Left lung (tissue), 4 donors: ENCODE measurements at regions not wholly inside any gene's neighbourhood (a gene's known extent, or its start where the extent isn't known, plus 50 kb on each side); places are given as distances from the start of the nearest gene placed in this dataset.
A peak's percentile ranks its signal among the peaks of the same experiment; 100 is the strongest.

Experiments used
- ATAC-seq: fragments of 200-7000 bp; cut with Tn5 transposase; one replicate; pipeline ENCODE4 v1.9.1; 2020; ENCODE audit warnings: moderate library complexity
- DNase-seq, 4 donors: peaks; one replicate each; pipeline ENCODE4 v3.0.0-alpha.2; 2013 to 2020
- H3K27ac ChIP-seq, 2 donors: fragments of 200-600 bp; sonication (generic) in 1 of 2; one replicate each; pipeline versions ENCODE4 v1.5.0 to v1.8.0; 2020 to 2021
- H3K27me3 ChIP-seq, 2 donors: fragments of 200-600 bp; sonication (generic) in 1 of 2; one replicate each; pipeline versions ENCODE4 v1.5.0 to v1.8.0; 2020 to 2021
- H3K36me3 ChIP-seq, 2 donors: fragments of 200-600 bp; sonication (generic) in 1 of 2; one replicate each; pipeline versions ENCODE4 v1.5.0 to v1.8.0; 2020 to 2021
- H3K4me1 ChIP-seq, 2 donors: fragments of 200-600 bp; one replicate each; pipeline ENCODE4 v1.8.0; 2021
- H3K4me3 ChIP-seq, 2 donors: fragments of 200-600 bp; sonication (generic) in 1 of 2; one replicate each; pipeline versions ENCODE4 v1.5.0 to v1.8.0; 2020 to 2021; ENCODE audit warnings: mild to moderate bottlenecking in 1 of 2
- H3K9me3 ChIP-seq, 2 donors: fragments of 200-600 bp; sonication (generic) in 1 of 2; one replicate each; pipeline versions ENCODE4 v1.5.0 to v1.8.0; 2020 to 2021
- intact Hi-C, 2 donors: fragments of 100-400 bp; cut with DNase I; formaldehyde crosslinking; loops; one replicate each; pipeline versions ENCODE4 v1.11.2 to v1.14.2; 2022
- TF ChIP-seq, protein P1 (sequence below), 2 donors: fragments of 200-600 bp; sonication (generic) in 1 of 2; IDR thresholded peaks; one replicate each; pipeline versions ENCODE4 v1.5.0 to v1.8.0; 2021; ENCODE audit warnings: antibody characterized with exemption in 2 of 2
- donor health status: DM: no; HTN: yes; CAD: no.
- donor health status: DM: no; HTN: no; CAD: no.

- DNase-seq (no peak), ATAC-seq (no peak)
- H3K4me1 ChIP-seq, result no peaks in the 10 kb centered on the region
- H3K9me3 ChIP-seq, result no peaks in the 10 kb centered on the region
- intact Hi-C loops, result no loop called here
- no peak overlapping the region for H3K27ac ChIP-seq
- no peaks in the 10 kb centered on the region for H3K36me3 ChIP-seq
- TF ChIP-seq, protein P1, sequence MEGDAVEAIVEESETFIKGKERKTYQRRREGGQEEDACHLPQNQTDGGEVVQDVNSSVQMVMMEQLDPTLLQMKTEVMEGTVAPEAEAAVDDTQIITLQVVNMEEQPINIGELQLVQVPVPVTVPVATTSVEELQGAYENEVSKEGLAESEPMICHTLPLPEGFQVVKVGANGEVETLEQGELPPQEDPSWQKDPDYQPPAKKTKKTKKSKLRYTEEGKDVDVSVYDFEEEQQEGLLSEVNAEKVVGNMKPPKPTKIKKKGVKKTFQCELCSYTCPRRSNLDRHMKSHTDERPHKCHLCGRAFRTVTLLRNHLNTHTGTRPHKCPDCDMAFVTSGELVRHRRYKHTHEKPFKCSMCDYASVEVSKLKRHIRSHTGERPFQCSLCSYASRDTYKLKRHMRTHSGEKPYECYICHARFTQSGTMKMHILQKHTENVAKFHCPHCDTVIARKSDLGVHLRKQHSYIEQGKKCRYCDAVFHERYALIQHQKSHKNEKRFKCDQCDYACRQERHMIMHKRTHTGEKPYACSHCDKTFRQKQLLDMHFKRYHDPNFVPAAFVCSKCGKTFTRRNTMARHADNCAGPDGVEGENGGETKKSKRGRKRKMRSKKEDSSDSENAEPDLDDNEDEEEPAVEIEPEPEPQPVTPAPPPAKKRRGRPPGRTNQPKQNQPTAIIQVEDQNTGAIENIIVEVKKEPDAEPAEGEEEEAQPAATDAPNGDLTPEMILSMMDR (IDR thresholded peaks at IDR 0.05), result no peak
- H3K4me3 ChIP-seq, result no peak overlapping the region
- peaks cover 0 to 11% of the 10 kb centered on the region in 2 donors for H3K27me3 ChIP-seq
Measured at GRCh38 chr10:6650586-6650985, 70.5 kb upstream of the PRKCQ start.

DNA sequence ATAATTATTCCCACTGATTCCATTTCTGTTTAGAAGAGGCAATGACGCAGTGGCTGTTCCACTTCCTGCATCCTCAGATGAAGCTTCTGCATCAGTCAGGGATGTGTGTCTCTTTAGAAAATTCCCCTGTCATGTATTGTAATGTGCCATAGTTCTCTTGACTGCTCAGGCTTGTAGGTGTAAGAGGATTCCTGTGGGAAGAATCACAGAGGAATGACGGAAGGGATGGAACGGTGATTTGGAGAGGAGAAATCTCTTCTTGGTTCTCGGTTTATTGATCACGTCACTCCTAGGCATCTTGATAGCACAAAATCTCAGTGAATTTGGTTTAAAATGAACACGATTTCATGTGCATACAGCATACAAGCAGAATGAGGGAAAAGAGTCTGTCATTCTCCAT, 69.8 kb upstream of the PRKCQ start:
- ATAC-seq (no peak), DNase-seq (no peak)
- TF ChIP-seq, protein P1 (IDR thresholded peaks at IDR 0.05), result no peak
- Histone ChIP-seq H3K27me3 (peaks cover 0 to 11% of the 10 kb centered on the region in 2 donors), H3K4me1 (no peaks in the 10 kb centered on the region), H3K9me3 (no peaks in the 10 kb centered on the region), H3K27ac (no peak overlapping the region), H3K36me3 (no peaks in the 10 kb centered on the region), H3K4me3 (no peak overlapping the region)
- intact Hi-C loops, result no loop called here

- H3K4me3 ChIP-seq, result no peak overlapping the region
- intact Hi-C loops, result no loop called here
- ATAC-seq (no peak), DNase-seq (no peak)
- H3K27me3 ChIP-seq, result peaks cover 0 to 11% of the 10 kb centered on the region in 2 donors
- TF ChIP-seq, protein P1 (IDR thresholded peaks at IDR 0.05), result no peak
- no peaks in the 10 kb centered on the region for H3K36me3 ChIP-seq
- no peaks in the 10 kb centered on the region for H3K4me1 ChIP-seq
- no peaks in the 10 kb centered on the region for H3K9me3 ChIP-seq
- no peak overlapping the region for H3K27ac ChIP-seq
Measured at GRCh38 chr10:6648894-6649720, 69.0 kb upstream of the PRKCQ start.

- peak in 1 of 4 donors; percentile 54 for DNase-seq
- intact Hi-C loops, result no loop called here
- Histone ChIP-seq H3K27me3 (peaks cover 0 to 11% of the 10 kb centered on the region in 2 donors), H3K4me3 (no peak overlapping the region), H3K4me1 (no peaks in the 10 kb centered on the region), H3K9me3 (no peaks in the 10 kb centered on the region), H3K27ac (no peak overlapping the region), H3K36me3 (no peaks in the 10 kb centered on the region)
- TF ChIP-seq, protein P1 (IDR thresholded peaks at IDR 0.05), result peak; percentile 63 to 75
- ATAC-seq, result peak; percentile 97
Measured at GRCh38 chr10:6647811-6648526, 67.9 kb upstream of the PRKCQ start.

DNA sequence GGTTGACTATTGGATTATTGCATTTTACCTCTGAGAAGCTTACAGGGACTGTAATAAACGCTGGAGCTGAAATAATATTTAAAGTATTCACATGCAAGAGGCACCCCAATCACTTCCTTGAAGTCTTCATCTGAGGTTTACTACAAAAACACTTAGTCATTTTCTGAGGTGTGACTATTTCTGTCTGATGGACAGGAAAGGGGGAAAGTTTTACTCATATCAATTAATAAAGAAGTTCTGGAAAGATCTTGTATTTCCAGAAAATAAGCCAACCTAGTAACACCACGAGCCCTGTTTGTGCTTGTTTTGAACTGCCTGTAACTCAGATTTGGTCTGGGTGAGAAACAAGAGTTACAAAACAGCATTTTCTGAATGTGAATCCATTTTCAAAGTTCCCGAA, 63.9 kb upstream of the PRKCQ start:
- intact Hi-C loops, result no loop called here
- no peaks in the 10 kb centered on the region for H3K36me3 ChIP-seq

More for the DNA sequence above, 63.9 kb upstream of the PRKCQ start:
- Histone ChIP-seq H3K27me3 (peaks cover 0 to 6% of the 10 kb centered on the region in 2 donors), H3K4me1 (no peaks in the 10 kb centered on the region), H3K4me3 (no peak overlapping the region), H3K9me3 (no peaks in the 10 kb centered on the region), H3K27ac (no peak overlapping the region)
- no peak for ATAC-seq
- TF ChIP-seq, protein P1 (IDR thresholded peaks at IDR 0.05), result no peak
- no peak for DNase-seq
